ENCODE measurements at regions not wholly inside any gene's neighbourhood (a gene's known extent, or its start where the extent isn't known, plus 50 kb on each side); places are given as distances from the start of the nearest gene placed in this dataset.
"Not testable (repeated sequence)": the region's sequence is repeated elsewhere in the genome, so short reads cannot be mapped to it uniquely, and the experiment has no call there.

DNA sequence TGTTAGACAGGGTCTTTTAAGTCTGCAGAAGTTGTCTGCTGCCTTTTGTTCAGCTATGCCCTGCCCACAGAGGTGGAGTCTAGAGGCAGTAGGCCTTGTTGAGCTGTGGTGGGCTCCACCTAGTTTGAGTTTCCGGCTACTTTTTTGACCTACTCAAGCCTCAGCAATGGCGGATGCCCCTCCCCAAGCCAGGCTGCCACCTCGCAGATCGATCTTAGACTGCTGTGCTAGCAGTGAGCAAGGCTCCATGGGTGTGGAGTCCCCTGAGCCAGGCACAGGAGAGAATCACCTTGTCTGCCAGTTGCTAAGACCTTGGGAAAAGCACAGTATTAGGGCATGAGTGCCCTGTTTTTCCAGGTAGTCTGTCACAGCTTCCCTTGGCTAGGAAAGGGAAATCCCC lies 664.6 kb upstream of the DPPA4 start:
- not testable (repeated sequence) for DNase-seq (ENCODE audit: low read depth)

DNA sequence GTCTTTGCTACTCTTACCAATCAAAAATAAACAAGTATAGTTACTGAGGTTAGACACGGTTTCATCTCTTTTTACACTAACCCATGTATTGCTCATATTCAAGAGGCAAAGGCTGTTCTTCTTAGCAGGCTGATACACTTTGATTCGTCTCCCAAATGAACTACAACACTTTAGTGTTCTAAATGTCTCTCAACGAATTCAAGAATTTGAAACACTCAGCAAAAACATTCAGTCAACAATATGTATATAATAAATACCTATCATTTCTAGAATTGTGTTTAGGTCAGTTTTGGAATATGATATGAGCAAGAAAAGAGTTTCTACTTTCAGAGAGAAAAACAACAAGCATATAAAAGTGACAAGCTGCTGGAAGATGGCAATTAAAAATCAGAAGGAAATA lies 669.6 kb upstream of the DPPA4 start:
- no peak for DNase-seq (ENCODE audit: low read depth)

DNA sequence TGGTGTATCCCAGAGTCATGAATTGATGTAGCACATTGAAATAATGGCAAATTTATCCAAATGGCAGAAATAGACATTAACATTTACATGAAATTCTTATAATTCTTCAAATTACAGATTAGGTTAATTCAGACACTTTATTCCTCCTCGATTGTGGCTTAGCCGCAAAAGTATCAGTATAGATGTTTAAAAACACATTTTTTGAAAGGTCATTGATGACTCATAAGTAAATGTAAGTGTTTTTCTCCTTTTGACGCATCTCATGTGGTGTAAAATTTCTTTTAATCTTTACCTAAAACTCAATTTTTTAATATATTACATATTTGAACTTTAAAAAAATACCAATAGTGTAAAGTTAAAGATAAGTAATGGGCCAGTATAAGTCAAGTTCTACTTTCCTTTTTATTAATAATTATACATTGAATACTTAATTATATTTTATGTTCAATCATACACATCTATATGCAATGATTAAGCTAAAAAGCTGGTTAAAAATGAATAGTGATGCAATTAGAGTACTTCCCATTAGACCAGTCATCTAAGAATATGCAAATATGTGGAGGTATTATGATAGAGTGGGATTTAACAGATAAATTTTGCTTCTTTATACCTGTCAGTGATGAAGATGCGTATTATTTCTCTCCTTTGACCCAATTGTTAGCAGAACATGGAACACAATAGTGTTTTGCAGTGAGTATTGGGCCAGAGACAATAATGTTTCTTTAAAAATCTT lies 678.1 kb upstream of the DPPA4 start:
- DNase-seq (ENCODE audit: low read depth), result no peak

- no peak for DNase-seq (ENCODE audit: low read depth)
Measured at GRCh38 chr3:110016235-110016815, 679.0 kb upstream of the DPPA4 start.

DNA sequence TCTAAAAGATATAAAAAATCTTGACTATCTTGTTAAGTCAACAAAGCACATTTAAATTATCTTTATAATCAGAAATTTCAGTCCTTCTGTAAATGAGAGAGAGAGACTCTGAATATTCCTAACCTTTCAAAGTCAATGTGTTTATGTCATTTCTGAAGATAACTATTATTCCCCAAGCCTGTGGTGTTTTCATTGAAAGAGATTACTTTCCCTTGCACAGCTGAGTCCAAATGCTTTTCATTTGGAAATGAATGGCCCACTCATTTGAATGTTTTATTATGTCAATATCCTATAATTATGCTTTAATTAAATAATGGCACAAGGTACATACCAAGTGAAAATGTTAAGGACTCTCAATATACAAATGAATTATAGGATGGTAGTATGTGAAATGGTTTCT lies 680.0 kb upstream of the DPPA4 start:
- DNase-seq (ENCODE audit: low read depth), result no peak

DNA sequence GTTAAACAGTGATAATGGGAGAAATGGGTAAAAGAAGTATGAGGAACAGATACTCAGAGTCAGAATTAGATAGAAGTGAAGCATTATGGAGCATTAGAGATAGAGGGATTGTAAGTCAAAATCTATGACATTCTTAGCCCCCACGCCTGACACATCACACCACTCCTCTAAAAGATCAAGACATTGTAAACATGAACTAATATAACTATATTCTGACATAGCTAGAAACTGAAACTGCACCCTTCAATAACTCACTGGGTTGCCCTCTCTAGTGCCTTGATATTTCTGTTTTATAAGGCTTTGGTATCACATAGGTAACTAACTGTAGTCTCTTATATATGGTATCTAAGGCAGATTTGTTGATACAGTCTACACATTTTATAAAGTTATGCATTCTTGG lies 684.3 kb upstream of the DPPA4 start:
- DNase-seq (ENCODE audit: low read depth), result no peak

GRCh38 chr3:110023022-110023421 lies 685.7 kb upstream of the DPPA4 start:
- not testable (repeated sequence) for DNase-seq (ENCODE audit: low read depth)

DNA sequence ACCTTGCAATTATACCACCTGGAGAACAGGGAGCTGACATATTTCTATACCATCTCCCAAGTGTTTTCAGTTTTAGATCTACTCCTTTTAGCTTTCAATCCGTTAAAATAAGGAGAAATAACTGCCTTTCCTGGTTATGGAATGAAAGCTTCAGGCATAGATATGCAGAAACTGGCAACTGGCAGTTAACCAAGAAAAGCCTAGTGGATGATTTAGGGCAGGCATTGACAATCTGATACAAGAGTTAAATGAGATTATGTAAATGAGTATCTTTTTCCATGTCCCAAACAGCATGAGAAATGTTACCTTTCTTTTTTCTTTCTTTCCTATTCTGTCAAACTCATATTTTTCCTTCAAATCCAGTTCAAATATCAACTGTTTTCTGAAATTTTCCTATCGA lies 689.1 kb upstream of the DPPA4 start:
- DNase-seq (ENCODE audit: low read depth), result no peak

GRCh38 chr3:110027446-110028080 lies 690.2 kb upstream of the DPPA4 start:
- no peak for DNase-seq (ENCODE audit: low read depth)

GRCh38 chr3:110031975-110032374 lies 694.6 kb upstream of the DPPA4 start:
- no peak for DNase-seq (ENCODE audit: low read depth)

GRCh38 chr3:110059431-110059830 lies 722.1 kb upstream of the DPPA4 start:
- no peak for DNase-seq (ENCODE audit: low read depth)

DNA sequence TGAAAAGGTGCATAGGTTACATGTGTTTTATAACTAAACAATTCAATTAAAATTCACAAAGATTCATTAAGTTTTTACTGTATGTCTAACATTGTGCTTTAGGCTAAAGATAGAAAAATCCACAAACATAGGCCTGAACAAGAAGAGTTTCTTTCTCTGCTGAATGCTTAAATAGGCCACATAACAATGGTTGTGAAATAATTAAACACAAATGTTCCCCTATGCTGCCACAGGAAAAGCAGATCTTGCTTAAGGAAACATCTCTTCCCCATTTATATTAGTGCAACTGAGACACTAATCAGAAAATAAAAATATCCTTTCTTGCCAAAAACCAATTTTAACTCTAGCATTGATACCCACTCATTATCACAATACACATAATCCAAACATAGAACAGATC lies 725.4 kb upstream of the DPPA4 start:
- DNase-seq (ENCODE audit: low read depth), result no peak

DNA sequence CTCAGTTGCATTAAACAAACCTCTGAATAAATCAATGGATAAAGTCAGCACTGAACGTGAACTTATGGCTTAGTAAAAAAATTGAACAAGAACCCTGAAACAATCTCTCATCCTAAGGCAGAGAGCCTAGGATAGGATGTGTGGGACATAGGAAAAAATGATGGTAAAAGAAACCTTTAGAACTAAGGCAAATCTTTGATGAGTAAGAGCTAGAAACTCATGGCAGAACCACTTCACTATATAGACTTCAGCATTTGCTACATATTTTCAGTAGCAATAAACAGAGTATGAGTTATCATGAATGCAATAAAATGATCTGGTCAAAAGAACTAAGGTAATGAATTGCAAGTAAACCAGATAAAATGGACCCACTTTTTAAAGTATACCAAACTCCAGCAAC lies 725.8 kb upstream of the DPPA4 start:
- DNase-seq (ENCODE audit: low read depth), result no peak

- DNase-seq (ENCODE audit: low read depth), result no peak
Measured at GRCh38 chr3:110066206-110066605, 728.9 kb upstream of the DPPA4 start.

DNA sequence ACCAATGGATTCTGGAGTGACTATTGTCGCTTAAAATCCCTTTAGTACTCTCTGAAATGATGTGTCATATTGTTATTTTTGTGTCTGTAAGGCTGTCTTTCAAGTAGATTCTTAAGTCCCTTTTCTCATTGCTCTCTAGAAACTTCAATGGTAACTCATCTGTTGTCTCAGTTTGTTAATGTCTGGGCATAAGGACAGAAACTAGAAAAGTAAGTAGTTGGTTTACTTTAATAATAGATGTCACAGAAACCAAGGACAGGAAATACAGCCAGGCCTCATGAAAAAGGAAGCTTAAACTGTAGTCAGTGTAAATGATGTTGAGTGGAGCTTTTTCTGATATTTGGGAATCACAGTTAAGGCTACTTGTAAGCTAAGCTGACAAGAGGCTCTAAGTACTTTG lies 730.2 kb upstream of the DPPA4 start:
- DNase-seq (ENCODE audit: low read depth), result no peak

DNA sequence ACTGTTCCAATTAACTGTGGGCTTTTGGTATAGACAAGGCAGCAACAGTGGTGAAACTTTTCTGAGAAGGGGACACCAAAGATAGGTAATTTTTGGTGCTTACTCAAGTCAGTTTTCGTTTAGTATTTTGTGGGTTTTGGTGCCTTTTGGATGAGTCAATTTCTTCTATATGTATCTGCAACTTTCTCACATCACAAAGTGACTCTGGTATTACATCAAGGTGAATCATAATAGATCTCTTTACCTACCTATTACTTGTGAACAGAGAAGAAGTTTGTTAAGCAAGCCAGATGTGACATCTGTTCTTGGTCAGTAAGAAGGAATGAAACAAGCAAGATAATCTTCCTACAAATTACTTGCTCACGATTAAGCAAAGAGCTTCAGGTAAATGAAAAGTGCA lies 732.4 kb upstream of the DPPA4 start:
- DNase-seq (ENCODE audit: low read depth), result no peak

GRCh38 chr3:110070161-110070916 lies 733.0 kb upstream of the DPPA4 start:
- DNase-seq (ENCODE audit: low read depth), result no peak

- DNase-seq (ENCODE audit: low read depth), result no peak
Measured at GRCh38 chr3:110074095-110074494, 736.7 kb upstream of the DPPA4 start.

GRCh38 chr3:110077093-110077492 lies 739.7 kb upstream of the DPPA4 start:
- no peak for DNase-seq (ENCODE audit: low read depth)

- no peak for DNase-seq (ENCODE audit: low read depth)
Measured at GRCh38 chr3:110093411-110093810, 756.1 kb upstream of the DPPA4 start.

- DNase-seq (ENCODE audit: low read depth), result no peak
Measured at GRCh38 chr3:110093812-110094401, 756.6 kb upstream of the DPPA4 start.

DNA sequence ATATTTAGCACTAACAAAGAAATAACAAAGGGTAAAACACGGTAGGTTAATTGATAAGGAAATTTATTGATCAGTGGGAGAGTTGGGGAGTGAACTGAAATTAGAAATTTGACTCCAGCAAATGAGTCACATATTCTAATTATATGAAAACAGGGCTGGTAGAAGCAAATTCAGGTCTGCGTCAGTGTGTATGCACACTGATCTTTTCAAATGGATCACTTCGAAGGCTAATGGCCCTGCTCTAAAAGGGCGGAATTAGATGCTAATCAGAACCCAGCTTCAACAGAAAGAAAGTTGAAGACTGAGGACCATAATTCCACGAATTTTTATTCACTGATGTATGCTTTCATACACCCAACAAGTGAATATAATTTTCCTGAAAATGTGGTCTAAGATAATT lies 762.4 kb upstream of the DPPA4 start:
- DNase-seq (ENCODE audit: low read depth), result no peak

DNA sequence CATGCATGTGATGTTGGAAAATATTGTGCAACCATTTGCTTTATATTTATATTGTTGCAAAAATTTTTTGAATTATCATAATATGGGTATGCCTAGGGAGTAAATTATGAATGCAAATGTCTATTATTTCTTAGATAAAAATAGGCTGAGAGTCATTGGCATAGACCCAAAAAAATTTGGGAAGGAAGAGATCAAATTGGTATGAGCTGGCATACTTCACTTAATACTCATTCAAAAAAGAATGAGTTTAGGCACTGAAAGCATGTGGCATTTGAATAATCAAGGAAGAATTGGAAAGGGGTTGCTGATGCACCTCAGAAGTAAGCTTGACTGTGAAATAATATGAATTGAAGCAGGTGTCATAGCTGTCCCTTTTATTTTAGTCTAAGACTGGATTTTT lies 764.0 kb upstream of the DPPA4 start:
- no peak for DNase-seq (ENCODE audit: low read depth)

Measured in stimulated activated CD8-positive, alpha-beta memory T cell treated with anti-CD3 and anti-CD28 coated beads, Interleukin-15, amount 100 ng/mL, for 1 hour (primary cell).